A673 (cell line): ENCODE measurements at regions not wholly inside any gene's neighbourhood (a gene's known extent, or its start where the extent isn't known, plus 50 kb on each side); places are given as distances from the start of the nearest gene placed in this dataset.

Source experiments
- EZH2 ChIP-seq: fragments of 200-600 bp; sonication (generic); IDR thresholded peaks from 2 replicates; pipeline ENCODE4 v1.6.1; 2017; ENCODE audit warnings: borderline replicate concordance, low read depth, mild to moderate bottlenecking, mixed read lengths, antibody characterized with exemption, low read length; ENCODE audit not compliant: poor library complexity, severe bottlenecking
- TF ChIP-seq, protein P1 (sequence below): fragments of 300-800, 200-600 bp; sonication (generic); conservative IDR thresholded peaks from 2 replicates; pipeline ENCODE4 v1.5.1; 2017; ENCODE audit warnings: low read depth, mild to moderate bottlenecking, antibody characterized with exemption, low read length, moderate library complexity, mixed read lengths

GRCh38 chr18:9047715-9048114, 54.8 kb upstream of the NDUFV2 start:
- TF ChIP-seq, protein P1, sequence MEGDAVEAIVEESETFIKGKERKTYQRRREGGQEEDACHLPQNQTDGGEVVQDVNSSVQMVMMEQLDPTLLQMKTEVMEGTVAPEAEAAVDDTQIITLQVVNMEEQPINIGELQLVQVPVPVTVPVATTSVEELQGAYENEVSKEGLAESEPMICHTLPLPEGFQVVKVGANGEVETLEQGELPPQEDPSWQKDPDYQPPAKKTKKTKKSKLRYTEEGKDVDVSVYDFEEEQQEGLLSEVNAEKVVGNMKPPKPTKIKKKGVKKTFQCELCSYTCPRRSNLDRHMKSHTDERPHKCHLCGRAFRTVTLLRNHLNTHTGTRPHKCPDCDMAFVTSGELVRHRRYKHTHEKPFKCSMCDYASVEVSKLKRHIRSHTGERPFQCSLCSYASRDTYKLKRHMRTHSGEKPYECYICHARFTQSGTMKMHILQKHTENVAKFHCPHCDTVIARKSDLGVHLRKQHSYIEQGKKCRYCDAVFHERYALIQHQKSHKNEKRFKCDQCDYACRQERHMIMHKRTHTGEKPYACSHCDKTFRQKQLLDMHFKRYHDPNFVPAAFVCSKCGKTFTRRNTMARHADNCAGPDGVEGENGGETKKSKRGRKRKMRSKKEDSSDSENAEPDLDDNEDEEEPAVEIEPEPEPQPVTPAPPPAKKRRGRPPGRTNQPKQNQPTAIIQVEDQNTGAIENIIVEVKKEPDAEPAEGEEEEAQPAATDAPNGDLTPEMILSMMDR, result no peak
- TF ChIP-seq EZH2, result no peak
